K562 (cell line): ENCODE measurements at regions not wholly inside any gene's neighbourhood (a gene's known extent, or its start where the extent isn't known, plus 50 kb on each side); places are given as distances from the start of the nearest gene placed in this dataset.

Experiments
- ATAC-seq: fragments of 200-7000 bp; cut with Tn5 transposase; 3 replicates; pipeline ENCODE4 v1.9.1; 2020; ENCODE audit warnings: moderate library complexity
- BruUV-seq: library from RNA; stranded (reverse); fragments of 400-500 nt; replicated peaks from 2 replicates; lab custom pipeline; 2021; lab: Mats Ljungman, UMichigan
- CTCF ChIA-PET: fragments of 300-600 bp; formaldehyde crosslinking; extraction: SDS; loops from one replicate; lab custom pipeline; 2021; ENCODE audit warnings: low intra/inter-chr PET ratio; lab: Yijun Ruan, JAX
- POLR2A ChIA-PET: fragments of 300-600, 350-650 bp; sonication (Branson Sonifier 250); formaldehyde crosslinking; extraction: SDS; loops from one replicate; lab custom pipeline; 2021; ENCODE audit warnings: antibody characterized with exemption, inconsistent platforms; lab: Yijun Ruan, JAX
- DNase-seq, 4 experiments: peaks; one replicate each; pipeline versions ENCODE4 v3.0.0 to v3.0.0-alpha.2; 2011 to 2018; ENCODE audit warnings: low spot score in 3 of 4, mixed read lengths in 3 of 4; ENCODE audit errors: extremely low read depth in 1 of 4
- FAIRE-seq: peaks from 2 replicates; lab custom pipeline; 2011; peaks lifted over from hg19 to GRCh38; lab: Jason Lieb, UNC
- H2AFZ ChIP-seq: 2 replicates; pipeline ENCODE4 v1.6.0; 2011; ENCODE audit warnings: low read depth, low read length, control low read depth, inconsistent platforms
- H3K27ac ChIP-seq: fragments of 200-600 bp; 3 replicates; pipeline ENCODE4 v1.8.0; 2011; ENCODE audit warnings: low read depth, mild to moderate bottlenecking, control low read depth, inconsistent platforms, low read length, moderate library complexity, mixed read lengths; ENCODE audit errors: extremely low read depth
- H3K27me3 ChIP-seq, 2 experiments: fragments of 300-600 bp in 1 of 2; 2 replicates in 1 of 2; 3 replicates in 1 of 2; pipeline versions ENCODE4 v1.6.0 to v1.8.0; 2011; ENCODE audit warnings: inconsistent platforms in 2 of 2, low read length in 2 of 2, mild to moderate bottlenecking in 1 of 2, mixed read lengths in 1 of 2, moderate library complexity in 1 of 2; ENCODE audit not compliant: control insufficient read depth in 2 of 2, insufficient read depth in 2 of 2
- H3K36me3 ChIP-seq: fragments of 300-600 bp; 3 replicates; pipeline ENCODE4 v1.8.0; 2011; ENCODE audit warnings: mild to moderate bottlenecking, low read length, inconsistent platforms; ENCODE audit not compliant: control insufficient read depth, insufficient read depth
- H3K4me1 ChIP-seq, 2 experiments: fragments of 200-600 bp in 1 of 2; replicated peaks in 1 of 2; 2 replicates in 1 of 2; 3 replicates in 1 of 2; pipeline versions ENCODE4 v1.5.1 to v1.8.0; 2011; ENCODE audit warnings: inconsistent platforms in 2 of 2, low read length in 2 of 2, mild to moderate bottlenecking in 1 of 2, mixed read lengths in 1 of 2, moderate library complexity in 1 of 2; ENCODE audit not compliant: control insufficient read depth in 2 of 2, insufficient read depth in 2 of 2
- H3K4me2 ChIP-seq: 2 replicates; pipeline ENCODE4 v1.6.1; 2011; ENCODE audit warnings: low read length, control low read depth, inconsistent platforms, mixed read lengths; ENCODE audit not compliant: insufficient read depth
- H3K4me3 ChIP-seq: fragments of 200-600 bp; sonication (generic), shearing (Covaris generic); 2 replicates; pipeline ENCODE4 v1.5.1; 2016; ENCODE audit warnings: control low read depth, inconsistent platforms
- H3K79me2 ChIP-seq: fragments of 200-600 bp; 3 replicates; pipeline ENCODE4 v1.8.0; 2011; ENCODE audit warnings: low read length, inconsistent platforms; ENCODE audit not compliant: control insufficient read depth, insufficient read depth
- H3K9ac ChIP-seq, 2 experiments: 2 replicates each; pipeline versions ENCODE4 v1.6.0 to v1.6.1; 2011; ENCODE audit warnings: low read depth in 2 of 2, low read length in 2 of 2, control low read depth in 1 of 2, inconsistent platforms in 1 of 2, mild to moderate bottlenecking in 1 of 2, mixed read lengths in 1 of 2; ENCODE audit not compliant: insufficient read depth in 1 of 2
- H3K9me1 ChIP-seq: one replicate; pipeline ENCODE4 v1.6.0; 2011; ENCODE audit warnings: inconsistent platforms, mild to moderate bottlenecking, low read length, moderate library complexity; ENCODE audit not compliant: control insufficient read depth, insufficient read depth
- H3K9me3 ChIP-seq: replicated peaks from 2 replicates; pipeline ENCODE4 v1.5.1; 2011; ENCODE audit warnings: low read depth, low read length, inconsistent platforms; ENCODE audit not compliant: control insufficient read depth, insufficient read depth
- H4K20me1 ChIP-seq: replicated peaks from 2 replicates; pipeline ENCODE4 v1.6.1; 2011; ENCODE audit warnings: low read length, inconsistent platforms, mixed read lengths; ENCODE audit not compliant: control insufficient read depth, insufficient read depth
- CHD1 ChIP-seq: fragments of 200-600 bp; sonication (generic); IDR thresholded peaks from one replicate; pipeline ENCODE4 v1.6.1; 2012; ENCODE audit warnings: mild to moderate bottlenecking, moderate library complexity, low read length, inconsistent platforms
- HOMEZ ChIP-seq: fragments of 250-450 bp; sonication (Bioruptor Pico); IDR thresholded peaks from 2 replicates; pipeline ENCODE4 v1.4.0; 2020; ENCODE audit warnings: mild to moderate bottlenecking, moderate library complexity
- KDM4B ChIP-seq, 2 experiments: fragments of 450-650 bp in 1 of 2; sonication (generic) in 1 of 2; IDR thresholded peaks; 2 replicates each; pipeline ENCODE4 v1.6.1; 2016 to 2017; ENCODE audit warnings: borderline replicate concordance in 2 of 2, antibody characterized with exemption in 1 of 2, low read depth in 1 of 2, mild to moderate bottlenecking in 1 of 2
- PTRF ChIP-seq: fragments of 450-650 bp; IDR thresholded peaks from 2 replicates; pipeline ENCODE4 v1.6.1; 2016; ENCODE audit warnings: mild to moderate bottlenecking, missing genetic modification characterization, missing compliant biosample characterization
- RBM14 ChIP-seq: fragments of 200-400 bp; formaldehyde crosslinking; IDR thresholded peaks from 2 replicates; pipeline ENCODE4 v1.6.1; 2018; ENCODE audit warnings: low read depth, mild to moderate bottlenecking, low read length, moderate library complexity, borderline replicate concordance; ENCODE audit not compliant: insufficient read depth
- RBM25 ChIP-seq: fragments of 200-400 bp; formaldehyde crosslinking; IDR thresholded peaks from 2 replicates; pipeline ENCODE4 v1.6.1; 2018; ENCODE audit warnings: low read length, low read depth, moderate library complexity; ENCODE audit not compliant: severe bottlenecking
- RBM34 ChIP-seq: fragments of 200-400 bp; formaldehyde crosslinking; IDR thresholded peaks from 2 replicates; pipeline ENCODE4 v1.6.1; 2018; ENCODE audit warnings: low read length, borderline replicate concordance; ENCODE audit not compliant: insufficient read depth
- RFX5 ChIP-seq: IDR thresholded peaks from 2 replicates; pipeline ENCODE4 v1.6.1; 2011; ENCODE audit warnings: low read depth, mild to moderate bottlenecking, improper control_type of control experiment, low read length
- SMARCA4 ChIP-seq: fragments of 450-650 bp; IDR thresholded peaks from 2 replicates; pipeline ENCODE4 v1.6.1; 2016
- SNRNP70 ChIP-seq: fragments of 200-400 bp; formaldehyde crosslinking; optimal IDR thresholded peaks from 2 replicates; pipeline ENCODE3; 2017; ENCODE audit warnings: low read depth, low read length
- TCF7 ChIP-seq: sonication (generic); IDR thresholded peaks from 2 replicates; pipeline ENCODE4 v1.6.1; 2016; ENCODE audit warnings: antibody characterized with exemption, borderline replicate concordance
- ZNF239 ChIP-seq: fragments of 250-450 bp; sonication (Bioruptor Pico); IDR thresholded peaks from 2 replicates; pipeline ENCODE4 v1.4.0; 2020; ENCODE audit warnings: mild to moderate bottlenecking
- WGBS: fragments of 100-300 bp; shearing (Covaris generic); methylation state at CpG from one replicate; pipeline ENCODE4 v1.1.6; 2016; ENCODE audit warnings: low coverage, mixed read lengths; ENCODE audit not compliant: insufficient coverage; ENCODE audit errors: missing lambda C conversion rate; 5-methylcytosine and 5-hydroxymethylcytosine counted together
- in situ Hi-C: fragments of 300-500 bp; cut with MboI; formaldehyde crosslinking; loops from 4 replicates; pipeline ENCODE4 v1.15.0; 2018; ENCODE audit warnings: inconsistent platforms, mixed read lengths
- intact Hi-C: fragments of 100-400 bp; cut with micrococcal nuclease; formaldehyde crosslinking; loops from 2 replicates; pipeline ENCODE4 v1.14.2; 2022
- TF ChIP-seq, protein P1 (sequence below): fragments of 250-450 bp; sonication (Bioruptor Pico); IDR thresholded peaks from 2 replicates; pipeline ENCODE4 v1.4.0; 2020

GRCh38 chr13:19345158-19345557, 163.5 kb upstream of the TUBA3C start:
- H3K9me1 ChIP-seq: no peaks in the 10 kb centered on the region
- H3K79me2 ChIP-seq: no peaks in the 10 kb centered on the region
- no peak for DNase-seq
- no peak overlapping the region for H3K9ac ChIP-seq
- H3K4me2 ChIP-seq: no peak overlapping the region
- no peak for ATAC-seq
- H3K9me3 ChIP-seq: no peaks in the 10 kb centered on the region
- H4K20me1 ChIP-seq: no peaks in the 10 kb centered on the region
- H3K27ac ChIP-seq: no peak overlapping the region
- no peaks in the 10 kb centered on the region for H3K36me3 ChIP-seq
- no peak for FAIRE-seq
- intact Hi-C loops (no loop called here), in situ Hi-C loops (no loop called here)
- H2AFZ ChIP-seq: no peak overlapping the region
- no peak overlapping the region for H3K4me3 ChIP-seq
- H3K4me1 ChIP-seq: no peaks in the 10 kb centered on the region
- 0% methylated on average over 5 of the region's 10 CpGs for WGBS
- TF ChIP-seq CHD1 (no peak), RFX5 (no peak), PTRF (tag) (no peak), SNRNP70 (no peak), KDM4B (IDR thresholded peaks at IDR 0.05; ENCODE audit: borderline replicate concordance in 2 of 2, low read depth in 1 of 2) (no peak), RBM25 (no peak), ZNF239 (CRISPR knock-in tag) (no peak), TCF7 (no peak), HOMEZ (no peak), RBM14 (no peak), SMARCA4 (no peak), RBM34 (no peak)
- TF ChIP-seq, protein P1, sequence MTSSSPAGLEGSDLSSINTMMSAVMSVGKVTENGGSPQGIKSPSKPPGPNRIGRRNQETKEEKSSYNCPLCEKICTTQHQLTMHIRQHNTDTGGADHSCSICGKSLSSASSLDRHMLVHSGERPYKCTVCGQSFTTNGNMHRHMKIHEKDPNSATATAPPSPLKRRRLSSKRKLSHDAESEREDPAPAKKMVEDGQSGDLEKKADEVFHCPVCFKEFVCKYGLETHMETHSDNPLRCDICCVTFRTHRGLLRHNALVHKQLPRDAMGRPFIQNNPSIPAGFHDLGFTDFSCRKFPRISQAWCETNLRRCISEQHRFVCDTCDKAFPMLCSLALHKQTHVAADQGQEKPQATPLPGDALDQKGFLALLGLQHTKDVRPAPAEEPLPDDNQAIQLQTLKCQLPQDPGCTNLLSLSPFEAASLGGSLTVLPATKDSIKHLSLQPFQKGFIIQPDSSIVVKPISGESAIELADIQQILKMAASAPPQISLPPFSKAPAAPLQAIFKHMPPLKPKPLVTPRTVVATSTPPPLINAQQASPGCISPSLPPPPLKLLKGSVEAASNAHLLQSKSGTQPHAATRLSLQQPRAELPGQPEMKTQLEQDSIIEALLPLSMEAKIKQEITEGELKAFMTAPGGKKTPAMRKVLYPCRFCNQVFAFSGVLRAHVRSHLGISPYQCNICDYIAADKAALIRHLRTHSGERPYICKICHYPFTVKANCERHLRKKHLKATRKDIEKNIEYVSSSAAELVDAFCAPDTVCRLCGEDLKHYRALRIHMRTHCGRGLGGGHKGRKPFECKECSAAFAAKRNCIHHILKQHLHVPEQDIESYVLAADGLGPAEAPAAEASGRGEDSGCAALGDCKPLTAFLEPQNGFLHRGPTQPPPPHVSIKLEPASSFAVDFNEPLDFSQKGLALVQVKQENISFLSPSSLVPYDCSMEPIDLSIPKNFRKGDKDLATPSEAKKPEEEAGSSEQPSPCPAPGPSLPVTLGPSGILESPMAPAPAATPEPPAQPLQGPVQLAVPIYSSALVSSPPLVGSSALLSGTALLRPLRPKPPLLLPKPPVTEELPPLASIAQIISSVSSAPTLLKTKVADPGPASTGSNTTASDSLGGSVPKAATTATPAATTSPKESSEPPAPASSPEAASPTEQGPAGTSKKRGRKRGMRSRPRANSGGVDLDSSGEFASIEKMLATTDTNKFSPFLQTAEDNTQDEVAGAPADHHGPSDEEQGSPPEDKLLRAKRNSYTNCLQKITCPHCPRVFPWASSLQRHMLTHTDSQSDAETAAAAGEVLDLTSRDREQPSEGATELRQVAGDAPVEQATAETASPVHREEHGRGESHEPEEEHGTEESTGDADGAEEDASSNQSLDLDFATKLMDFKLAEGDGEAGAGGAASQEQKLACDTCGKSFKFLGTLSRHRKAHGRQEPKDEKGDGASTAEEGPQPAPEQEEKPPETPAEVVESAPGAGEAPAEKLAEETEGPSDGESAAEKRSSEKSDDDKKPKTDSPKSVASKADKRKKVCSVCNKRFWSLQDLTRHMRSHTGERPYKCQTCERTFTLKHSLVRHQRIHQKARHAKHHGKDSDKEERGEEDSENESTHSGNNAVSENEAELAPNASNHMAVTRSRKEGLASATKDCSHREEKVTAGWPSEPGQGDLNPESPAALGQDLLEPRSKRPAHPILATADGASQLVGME (CRISPR knock-in tag): no peak
- H3K27me3 ChIP-seq: peaks cover 0 to 7% of the 10 kb centered on the region in 2 experiments; a peak in 2 of 5 replicates
- no TSS peak for BruUV-seq
- ChIA-PET CTCF (no interaction called here), POLR2A (no interaction called here)
